ENCODE measurements at regions not wholly inside any gene's neighbourhood (a gene's known extent, or its start where the extent isn't known, plus 50 kb on each side); places are given as distances from the start of the nearest gene placed in this dataset.

- Histone ChIP-seq H3K4me2 (replicated peaks; ENCODE audit: low read depth, low read length, poor library complexity, severe bottlenecking) (no peak overlapping the region), H3K4me1 (ENCODE audit: control insufficient read depth in 2 of 2, insufficient read depth in 2 of 2, low read length in 2 of 2) (no peaks in the 10 kb centered on the region), H2AFZ (ENCODE audit: insufficient read depth, low read depth, low read length, poor library complexity, severe bottlenecking) (no peak overlapping the region), H3K4me3 (ENCODE audit: control extremely low read depth in 1 of 5, extremely low read depth in 1 of 5, insufficient read depth in 1 of 5, low read depth in 2 of 5, low read length in 4 of 5) (no peak overlapping the region), H3K79me2 (ENCODE audit: control insufficient read depth, insufficient read depth, low read length) (no peaks in the 10 kb centered on the region), H3K27ac (ENCODE audit: low read length in 2 of 2) (no peak overlapping the region), H4K20me1 (ENCODE audit: control insufficient read depth, insufficient read depth, low read length, poor library complexity, severe bottlenecking) (no peaks in the 10 kb centered on the region), H3K27me3 (replicated peaks in 1 of 4; ENCODE audit: control extremely low read depth in 1 of 4, control insufficient read depth in 3 of 4, insufficient read depth in 4 of 4, low read length in 3 of 4) (no peaks in the 10 kb centered on the region), H3K9me3 (ENCODE audit: control extremely low read depth in 1 of 3, control insufficient read depth in 2 of 3, insufficient read depth in 1 of 3, low read length in 2 of 3) (no peaks in the 10 kb centered on the region), H3K9ac (ENCODE audit: low read length) (no peak overlapping the region), H3K36me3 (replicated peaks in 1 of 2; ENCODE audit: control extremely low read depth in 1 of 2, control insufficient read depth in 1 of 2, extremely low read depth in 1 of 2, insufficient read depth in 2 of 2, low read length in 1 of 2) (no peaks in the 10 kb centered on the region)
- Mint-ChIP-seq H3K9me3 (ENCODE audit: insufficient read depth) (peaks cover 7% of the 10 kb centered on the region), H3K4me1 (no peaks in the 10 kb centered on the region), H3K27me3 (no peaks in the 10 kb centered on the region), H3K27ac (no peak overlapping the region), H3K4me3 (no peak overlapping the region)
- no CpG with 5 or more reads among the region's 2 CpGs for WGBS (ENCODE audit: insufficient coverage)
- ATAC-seq (ENCODE audit: low read depth) (no peak), DNase-seq (no peak)
- TF ChIP-seq CTCF (IDR thresholded peaks at IDR 0.05) (no peak), EZH2 (IDR thresholded peaks at IDR 0.05; ENCODE audit: borderline replicate concordance, insufficient read depth, low read depth, low read length, poor library complexity, severe bottlenecking) (no peak)
- ChIA-PET CTCF (no interaction called here), POLR2A (no interaction called here)
- intact Hi-C loops (cut with micrococcal nuclease), result no loop called here
Measured at GRCh38 chr4:72791054-72791453, 222.0 kb upstream of the ADAMTS3 start.

- Histone ChIP-seq H3K9ac (ENCODE audit: low read length) (no peak overlapping the region), H3K27me3 (replicated peaks in 1 of 4; ENCODE audit: control extremely low read depth in 1 of 4, control insufficient read depth in 3 of 4, insufficient read depth in 4 of 4, low read length in 3 of 4) (no peaks in the 10 kb centered on the region), H3K9me3 (ENCODE audit: control extremely low read depth in 1 of 3, control insufficient read depth in 2 of 3, insufficient read depth in 1 of 3, low read length in 2 of 3) (no peaks in the 10 kb centered on the region), H2AFZ (ENCODE audit: insufficient read depth, low read depth, low read length, poor library complexity, severe bottlenecking) (no peak overlapping the region), H4K20me1 (ENCODE audit: control insufficient read depth, insufficient read depth, low read length, poor library complexity, severe bottlenecking) (no peaks in the 10 kb centered on the region), H3K79me2 (ENCODE audit: control insufficient read depth, insufficient read depth, low read length) (no peaks in the 10 kb centered on the region), H3K4me3 (ENCODE audit: control extremely low read depth in 1 of 5, extremely low read depth in 1 of 5, insufficient read depth in 1 of 5, low read depth in 2 of 5, low read length in 4 of 5) (no peak overlapping the region), H3K27ac (ENCODE audit: low read length in 2 of 2) (no peak overlapping the region), H3K36me3 (replicated peaks in 1 of 2; ENCODE audit: control extremely low read depth in 1 of 2, control insufficient read depth in 1 of 2, extremely low read depth in 1 of 2, insufficient read depth in 2 of 2, low read length in 1 of 2) (no peaks in the 10 kb centered on the region), H3K4me2 (replicated peaks; ENCODE audit: low read depth, low read length, poor library complexity, severe bottlenecking) (no peak overlapping the region), H3K4me1 (ENCODE audit: control insufficient read depth in 2 of 2, insufficient read depth in 2 of 2, low read length in 2 of 2) (no peaks in the 10 kb centered on the region)
- TF ChIP-seq CTCF (IDR thresholded peaks at IDR 0.05), result no peak
- no peak for TF ChIP-seq EZH2 (IDR thresholded peaks at IDR 0.05; ENCODE audit: borderline replicate concordance, insufficient read depth, low read depth, low read length, poor library complexity, severe bottlenecking)
- ATAC-seq (ENCODE audit: low read depth) (no peak), DNase-seq (no peak)
- no peaks in the 10 kb centered on the region for H3K27me3 Mint-ChIP-seq
- intact Hi-C loops (cut with micrococcal nuclease), result no loop called here
- ChIA-PET POLR2A (no interaction called here), CTCF (no interaction called here)
- 89% methylated on average over 1 of the region's 6 CpGs for WGBS (ENCODE audit: insufficient coverage)
- no peaks in the 10 kb centered on the region for H3K9me3 Mint-ChIP-seq (ENCODE audit: insufficient read depth)
- H3K4me1 Mint-ChIP-seq, result no peaks in the 10 kb centered on the region
- H3K4me3 Mint-ChIP-seq, result no peak overlapping the region
- no peak overlapping the region for H3K27ac Mint-ChIP-seq
Measured at GRCh38 chr4:72786401-72786990, 217.5 kb upstream of the ADAMTS3 start.
